IMR-90 (cell line): ENCODE measurements at regions not wholly inside any gene's neighbourhood (a gene's known extent, or its start where the extent isn't known, plus 50 kb on each side); places are given as distances from the start of the nearest gene placed in this dataset.

Experiments
- CTCF ChIP-seq: conservative IDR thresholded peaks from 2 replicates; pipeline ENCODE4 v1.5.1; 2012; ENCODE audit warnings: mild to moderate bottlenecking, low read depth, low read length, improper control_type of control experiment
- MAZ ChIP-seq: IDR thresholded peaks from 2 replicates; pipeline ENCODE4 v1.6.1; 2012; ENCODE audit warnings: low read depth, mild to moderate bottlenecking, low read length, improper control_type of control experiment, moderate library complexity, borderline replicate concordance
- POLR2A ChIP-seq: IDR thresholded peaks from 2 replicates; pipeline ENCODE4 v1.6.1; 2012; ENCODE audit warnings: mild to moderate bottlenecking, low read depth, low read length
- RFX5 ChIP-seq: IDR thresholded peaks from 2 replicates; pipeline ENCODE4 v1.8.0; 2012; ENCODE audit warnings: low read depth, mild to moderate bottlenecking, low read length, moderate library complexity
- SMC3 ChIP-seq: fragments of 150-350 bp; IDR thresholded peaks from 2 replicates; pipeline ENCODE4 v1.6.1; 2016; ENCODE audit warnings: low read depth, mild to moderate bottlenecking, antibody characterized with exemption, low read length, moderate library complexity
- USF2 ChIP-seq: fragments of 150-350 bp; IDR thresholded peaks from 2 replicates; pipeline ENCODE4 v1.6.1; 2017; ENCODE audit warnings: mild to moderate bottlenecking, antibody characterized with exemption, low read length, low read depth
- TF ChIP-seq, protein P1 (sequence below): fragments of 150-350 bp; IDR thresholded peaks from 2 replicates; pipeline ENCODE4 v1.6.1; 2016; ENCODE audit warnings: low read depth, mild to moderate bottlenecking, low read length, moderate library complexity, borderline replicate concordance

GRCh38 chr3:163632722-163633121 lies 1445.6 kb downstream of the SI start:
- TF ChIP-seq MAZ (no peak), CTCF (no peak), POLR2A (no peak), USF2 (no peak), RFX5 (no peak), SMC3 (no peak)
- TF ChIP-seq, protein P1, sequence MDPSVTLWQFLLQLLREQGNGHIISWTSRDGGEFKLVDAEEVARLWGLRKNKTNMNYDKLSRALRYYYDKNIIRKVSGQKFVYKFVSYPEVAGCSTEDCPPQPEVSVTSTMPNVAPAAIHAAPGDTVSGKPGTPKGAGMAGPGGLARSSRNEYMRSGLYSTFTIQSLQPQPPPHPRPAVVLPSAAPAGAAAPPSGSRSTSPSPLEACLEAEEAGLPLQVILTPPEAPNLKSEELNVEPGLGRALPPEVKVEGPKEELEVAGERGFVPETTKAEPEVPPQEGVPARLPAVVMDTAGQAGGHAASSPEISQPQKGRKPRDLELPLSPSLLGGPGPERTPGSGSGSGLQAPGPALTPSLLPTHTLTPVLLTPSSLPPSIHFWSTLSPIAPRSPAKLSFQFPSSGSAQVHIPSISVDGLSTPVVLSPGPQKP: no peak
